Lower leg skin (tissue), 4 donors: ENCODE measurements at regions not wholly inside any gene's neighbourhood (a gene's known extent, or its start where the extent isn't known, plus 50 kb on each side); places are given as distances from the start of the nearest gene placed in this dataset.
"Not testable (repeated sequence)": the region's sequence is repeated elsewhere in the genome, so short reads cannot be mapped to it uniquely, and the experiment has no call there.

ENCODE experiments used
- DNase-seq, 2 donors: peaks; one replicate each; pipeline ENCODE4 v3.0.0-alpha.2; 2019; ENCODE audit warnings: low spot score in 2 of 2
- H3K4me3 ChIP-seq: fragments of 200-600 bp; sonication (generic); 2 replicates; pipeline ENCODE4 v1.5.1; 2017; ENCODE audit warnings: mild to moderate bottlenecking, low read depth; ENCODE audit not compliant: poor library complexity, severe bottlenecking
- POLR2A ChIP-seq, 2 donors: fragments of 450-650 bp; IDR thresholded peaks; one replicate each; pipeline ENCODE4 v1.6.1; 2016 to 2017; ENCODE audit warnings: antibody characterized with exemption in 2 of 2, mild to moderate bottlenecking in 1 of 2, moderate library complexity in 1 of 2
- WGBS, 2 donors: methylation state at CpG; one replicate each; pipeline ENCODE4 v1.1.5; 2018; 5-methylcytosine and 5-hydroxymethylcytosine counted together
- intact Hi-C: fragments of 100-400 bp; cut with DNase I; formaldehyde crosslinking; loops from one replicate; pipeline ENCODE4 v1.15.0; 2023; ENCODE audit warnings: low total_unique reads
- TF ChIP-seq, protein P1 (sequence below), 3 donors: fragments of 450-650 bp; IDR thresholded peaks; one replicate each; pipeline ENCODE4 v1.5.1; 2016; ENCODE audit warnings: antibody characterized with exemption in 3 of 3, mild to moderate bottlenecking in 3 of 3, moderate library complexity in 2 of 3

DNA sequence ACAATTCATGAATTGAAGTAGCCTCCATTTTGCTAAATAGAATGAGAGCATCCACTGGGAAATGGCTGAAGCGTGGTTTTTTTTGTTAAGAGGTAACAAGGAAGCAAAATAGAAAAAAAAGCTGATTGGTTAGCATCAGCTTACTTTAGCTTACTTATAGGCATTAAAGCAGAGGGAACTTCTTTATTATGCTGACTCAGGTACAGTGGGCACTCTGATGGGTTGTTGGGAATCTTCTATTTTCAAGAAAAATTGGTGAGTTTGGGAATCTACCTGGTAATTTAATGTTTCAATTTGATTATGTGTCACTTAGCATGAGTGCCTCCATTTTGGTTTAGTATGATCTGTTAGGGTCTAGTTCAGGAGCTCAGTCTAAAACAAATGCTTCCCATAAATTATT, 289.6 kb downstream of the ANXA1 start:
- TF ChIP-seq POLR2A (IDR thresholded peaks at IDR 0.05): no peak
- TF ChIP-seq, protein P1, sequence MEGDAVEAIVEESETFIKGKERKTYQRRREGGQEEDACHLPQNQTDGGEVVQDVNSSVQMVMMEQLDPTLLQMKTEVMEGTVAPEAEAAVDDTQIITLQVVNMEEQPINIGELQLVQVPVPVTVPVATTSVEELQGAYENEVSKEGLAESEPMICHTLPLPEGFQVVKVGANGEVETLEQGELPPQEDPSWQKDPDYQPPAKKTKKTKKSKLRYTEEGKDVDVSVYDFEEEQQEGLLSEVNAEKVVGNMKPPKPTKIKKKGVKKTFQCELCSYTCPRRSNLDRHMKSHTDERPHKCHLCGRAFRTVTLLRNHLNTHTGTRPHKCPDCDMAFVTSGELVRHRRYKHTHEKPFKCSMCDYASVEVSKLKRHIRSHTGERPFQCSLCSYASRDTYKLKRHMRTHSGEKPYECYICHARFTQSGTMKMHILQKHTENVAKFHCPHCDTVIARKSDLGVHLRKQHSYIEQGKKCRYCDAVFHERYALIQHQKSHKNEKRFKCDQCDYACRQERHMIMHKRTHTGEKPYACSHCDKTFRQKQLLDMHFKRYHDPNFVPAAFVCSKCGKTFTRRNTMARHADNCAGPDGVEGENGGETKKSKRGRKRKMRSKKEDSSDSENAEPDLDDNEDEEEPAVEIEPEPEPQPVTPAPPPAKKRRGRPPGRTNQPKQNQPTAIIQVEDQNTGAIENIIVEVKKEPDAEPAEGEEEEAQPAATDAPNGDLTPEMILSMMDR (IDR thresholded peaks at IDR 0.05): no peak
- WGBS, 2 donors: 80 to 85% methylated on average over 1 of the region's 1 CpG
- H3K4me3 ChIP-seq: no peak overlapping the region
- intact Hi-C loops: no loop called here
- DNase-seq: no peak

DNA sequence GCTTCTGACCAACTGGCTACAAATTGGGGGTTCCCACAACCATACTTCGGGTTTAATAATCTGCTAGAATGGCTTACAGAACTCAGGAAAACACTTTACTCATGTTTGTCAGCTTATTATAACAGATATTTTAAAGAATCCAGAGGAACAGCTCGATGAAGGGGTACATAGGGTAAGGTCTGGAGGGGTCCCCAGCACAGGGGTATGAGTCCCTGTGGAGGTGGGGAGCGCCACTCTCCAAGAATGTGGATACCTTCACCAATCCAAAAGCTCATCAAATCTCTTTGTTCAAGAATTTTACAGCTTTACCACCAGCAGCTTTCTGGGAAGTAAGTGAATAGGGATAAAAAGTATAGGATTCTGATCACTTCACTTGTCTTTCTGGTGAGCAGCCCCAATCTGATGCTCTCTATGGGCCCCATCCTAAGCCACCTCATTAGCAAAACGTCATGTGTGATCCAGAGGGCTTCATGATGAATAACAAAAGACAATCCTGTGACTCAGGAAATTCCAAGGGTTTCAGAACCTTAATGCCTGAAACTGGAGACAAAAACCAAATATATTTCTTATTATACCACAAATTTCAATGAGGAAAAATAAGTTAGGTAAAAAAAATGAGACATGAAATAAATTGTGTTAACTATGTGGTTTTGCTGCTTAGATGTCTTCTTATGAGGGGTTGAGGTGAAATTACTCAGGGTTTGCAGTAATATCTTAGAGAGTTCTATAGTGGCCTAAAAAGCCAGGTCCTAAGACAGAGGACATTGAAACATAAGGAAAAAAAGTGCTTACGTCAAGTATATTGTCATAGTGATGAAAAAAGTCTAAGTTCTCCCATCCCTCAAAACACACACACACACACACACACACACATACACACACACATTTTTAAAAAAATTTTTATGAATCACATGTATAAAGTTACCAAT, 290.5 kb downstream of the ANXA1 start:
- TF ChIP-seq POLR2A (IDR thresholded peaks at IDR 0.05): no peak
- TF ChIP-seq, protein P1 (IDR thresholded peaks at IDR 0.05): no peak
- 66 to 68% methylated on average over 5 of the region's 5 CpGs for WGBS, 2 donors
- no peak overlapping the region for H3K4me3 ChIP-seq
- intact Hi-C loops: no loop called here
- no peak for DNase-seq

DNA sequence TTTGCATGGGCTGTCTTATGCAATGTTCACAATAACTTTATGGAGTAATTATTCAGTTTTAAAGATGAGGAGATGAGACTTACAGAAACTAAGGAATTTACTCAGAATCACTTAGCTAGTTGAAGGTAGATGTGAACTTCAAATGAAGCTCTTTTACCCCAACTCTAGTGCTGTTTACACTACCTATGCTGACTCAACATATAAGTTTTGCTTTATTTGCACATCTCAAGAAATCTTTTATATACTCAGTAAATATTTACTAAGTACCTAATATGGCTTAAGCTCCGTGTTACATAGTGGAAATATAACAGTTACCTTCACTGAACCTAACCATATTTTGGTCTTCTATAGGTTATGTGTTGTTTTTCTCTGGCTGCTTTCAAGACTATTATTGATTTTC, 293.2 kb downstream of the ANXA1 start:
- TF ChIP-seq, protein P1 (IDR thresholded peaks at IDR 0.05): no peak
- no peak for TF ChIP-seq POLR2A (IDR thresholded peaks at IDR 0.05)
- no peak for DNase-seq
- WGBS, 2 donors: 73 to 88% methylated on average over 1 of the region's 1 CpG
- intact Hi-C loops: no loop called here
- H3K4me3 ChIP-seq: no peak overlapping the region

DNA sequence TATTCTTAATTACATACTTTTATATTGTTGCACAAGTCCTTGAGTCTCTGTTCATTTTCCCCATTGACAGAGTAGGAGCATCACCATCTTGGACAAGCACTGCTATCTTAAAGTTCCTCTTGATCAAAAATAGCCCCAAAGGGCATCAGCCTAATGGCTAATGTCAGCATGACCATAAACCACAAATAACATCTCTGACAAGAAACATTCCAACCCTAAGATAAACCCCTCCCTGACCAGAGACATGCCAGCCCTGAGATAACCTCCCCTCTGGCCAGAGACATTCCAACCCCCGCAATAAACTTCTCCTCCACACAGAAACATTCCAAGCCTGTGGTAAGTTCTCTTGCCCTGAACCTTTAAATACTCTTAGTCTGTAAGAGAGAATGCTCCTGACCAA, 293.7 kb downstream of the ANXA1 start:
- WGBS, 2 donors: 40 to 45% methylated on average over 1 of the region's 1 CpG
- intact Hi-C loops, DNase-seq, H3K4me3 ChIP-seq: not testable (repeated sequence)

DNA sequence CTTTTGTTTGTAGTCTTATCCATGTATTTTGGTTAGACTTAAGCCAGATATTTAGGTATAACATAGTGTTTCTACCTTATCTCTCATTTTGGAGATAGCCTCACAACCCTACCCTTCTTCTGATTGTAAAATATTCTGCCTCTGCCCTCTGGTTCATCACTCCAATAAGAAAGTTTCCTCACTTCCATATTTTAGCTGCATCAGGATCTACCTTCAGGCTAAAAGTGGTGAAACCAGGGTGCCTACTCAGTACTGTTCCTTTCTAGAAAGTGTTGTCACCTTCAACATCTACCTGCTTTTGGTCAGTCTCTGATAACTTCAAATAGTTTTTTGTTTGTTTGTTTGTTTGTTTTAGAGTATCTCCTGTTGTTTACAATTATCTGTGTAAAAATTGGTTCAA, 294.6 kb downstream of the ANXA1 start:
- no peak for DNase-seq
- H3K4me3 ChIP-seq: no peak overlapping the region
- intact Hi-C loops: no loop called here
- no peak for TF ChIP-seq POLR2A (IDR thresholded peaks at IDR 0.05)
- TF ChIP-seq, protein P1 (IDR thresholded peaks at IDR 0.05): no peak

DNA sequence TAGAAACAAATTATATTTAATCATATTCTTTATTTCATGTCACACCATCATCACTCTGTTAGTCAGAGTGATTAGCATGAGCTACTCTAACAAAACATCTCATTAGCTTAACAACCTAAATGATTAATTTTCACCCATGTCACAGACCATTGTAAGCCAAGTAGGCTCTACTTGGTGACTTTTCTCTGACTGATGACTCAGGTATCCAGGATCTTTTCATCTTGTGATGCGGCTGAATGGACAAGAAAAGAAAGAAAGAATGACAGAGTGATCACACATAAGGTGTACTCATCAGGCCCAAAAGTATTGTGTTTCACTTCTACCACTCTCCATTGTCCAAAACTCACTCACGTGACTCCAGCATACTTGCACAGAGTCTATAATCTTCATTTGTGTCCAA, 299.3 kb downstream of the ANXA1 start:
- TF ChIP-seq POLR2A (IDR thresholded peaks at IDR 0.05): no peak
- TF ChIP-seq, protein P1 (IDR thresholded peaks at IDR 0.05): no peak
- no peak overlapping the region for H3K4me3 ChIP-seq
- WGBS, 2 donors: 86 to 91% methylated on average over 2 of the region's 2 CpGs
- DNase-seq: no peak
- intact Hi-C loops: no loop called here
